ENCODE measurements at regions not wholly inside any gene's neighbourhood (a gene's known extent, or its start where the extent isn't known, plus 50 kb on each side); places are given as distances from the start of the nearest gene placed in this dataset.

DNA sequence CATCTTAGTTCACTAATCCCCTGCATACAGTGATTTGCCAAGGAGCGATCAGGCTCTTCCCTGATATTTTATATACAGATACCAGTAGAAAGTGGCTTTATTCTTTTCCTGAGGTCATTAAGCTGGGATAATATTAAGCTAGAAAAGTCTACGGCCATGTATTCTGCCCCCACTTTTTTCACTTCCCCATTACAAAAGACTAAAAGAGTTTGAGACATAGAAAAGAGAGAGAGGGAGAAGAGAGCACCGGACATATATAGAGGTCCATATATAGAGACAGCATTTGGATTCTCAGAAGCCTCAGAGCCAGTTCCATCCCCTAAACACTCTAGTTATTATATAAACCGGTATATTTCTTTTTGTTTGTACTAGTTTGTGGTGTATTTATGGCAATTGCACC, 166.5 kb upstream of the ANKFN1 start:
- TF ChIP-seq, protein P1, sequence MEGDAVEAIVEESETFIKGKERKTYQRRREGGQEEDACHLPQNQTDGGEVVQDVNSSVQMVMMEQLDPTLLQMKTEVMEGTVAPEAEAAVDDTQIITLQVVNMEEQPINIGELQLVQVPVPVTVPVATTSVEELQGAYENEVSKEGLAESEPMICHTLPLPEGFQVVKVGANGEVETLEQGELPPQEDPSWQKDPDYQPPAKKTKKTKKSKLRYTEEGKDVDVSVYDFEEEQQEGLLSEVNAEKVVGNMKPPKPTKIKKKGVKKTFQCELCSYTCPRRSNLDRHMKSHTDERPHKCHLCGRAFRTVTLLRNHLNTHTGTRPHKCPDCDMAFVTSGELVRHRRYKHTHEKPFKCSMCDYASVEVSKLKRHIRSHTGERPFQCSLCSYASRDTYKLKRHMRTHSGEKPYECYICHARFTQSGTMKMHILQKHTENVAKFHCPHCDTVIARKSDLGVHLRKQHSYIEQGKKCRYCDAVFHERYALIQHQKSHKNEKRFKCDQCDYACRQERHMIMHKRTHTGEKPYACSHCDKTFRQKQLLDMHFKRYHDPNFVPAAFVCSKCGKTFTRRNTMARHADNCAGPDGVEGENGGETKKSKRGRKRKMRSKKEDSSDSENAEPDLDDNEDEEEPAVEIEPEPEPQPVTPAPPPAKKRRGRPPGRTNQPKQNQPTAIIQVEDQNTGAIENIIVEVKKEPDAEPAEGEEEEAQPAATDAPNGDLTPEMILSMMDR (IDR thresholded peaks at IDR 0.05; ENCODE audit: poor library complexity, severe bottlenecking): no peak
- TF ChIP-seq EZH2 (IDR thresholded peaks at IDR 0.05; ENCODE audit: borderline replicate concordance, insufficient read depth, low read length, poor library complexity, severe bottlenecking): no peak
- no peak for TF ChIP-seq POLR2AphosphoS5 (IDR thresholded peaks at IDR 0.05)
- TF ChIP-seq SMC3 (conservative IDR thresholded peaks at IDR 0.05; ENCODE audit: poor library complexity): no peak
- TF ChIP-seq EP300 (conservative IDR thresholded peaks at IDR 0.05; ENCODE audit: poor library complexity, severe bottlenecking): no peak
- TF ChIP-seq, protein P2, sequence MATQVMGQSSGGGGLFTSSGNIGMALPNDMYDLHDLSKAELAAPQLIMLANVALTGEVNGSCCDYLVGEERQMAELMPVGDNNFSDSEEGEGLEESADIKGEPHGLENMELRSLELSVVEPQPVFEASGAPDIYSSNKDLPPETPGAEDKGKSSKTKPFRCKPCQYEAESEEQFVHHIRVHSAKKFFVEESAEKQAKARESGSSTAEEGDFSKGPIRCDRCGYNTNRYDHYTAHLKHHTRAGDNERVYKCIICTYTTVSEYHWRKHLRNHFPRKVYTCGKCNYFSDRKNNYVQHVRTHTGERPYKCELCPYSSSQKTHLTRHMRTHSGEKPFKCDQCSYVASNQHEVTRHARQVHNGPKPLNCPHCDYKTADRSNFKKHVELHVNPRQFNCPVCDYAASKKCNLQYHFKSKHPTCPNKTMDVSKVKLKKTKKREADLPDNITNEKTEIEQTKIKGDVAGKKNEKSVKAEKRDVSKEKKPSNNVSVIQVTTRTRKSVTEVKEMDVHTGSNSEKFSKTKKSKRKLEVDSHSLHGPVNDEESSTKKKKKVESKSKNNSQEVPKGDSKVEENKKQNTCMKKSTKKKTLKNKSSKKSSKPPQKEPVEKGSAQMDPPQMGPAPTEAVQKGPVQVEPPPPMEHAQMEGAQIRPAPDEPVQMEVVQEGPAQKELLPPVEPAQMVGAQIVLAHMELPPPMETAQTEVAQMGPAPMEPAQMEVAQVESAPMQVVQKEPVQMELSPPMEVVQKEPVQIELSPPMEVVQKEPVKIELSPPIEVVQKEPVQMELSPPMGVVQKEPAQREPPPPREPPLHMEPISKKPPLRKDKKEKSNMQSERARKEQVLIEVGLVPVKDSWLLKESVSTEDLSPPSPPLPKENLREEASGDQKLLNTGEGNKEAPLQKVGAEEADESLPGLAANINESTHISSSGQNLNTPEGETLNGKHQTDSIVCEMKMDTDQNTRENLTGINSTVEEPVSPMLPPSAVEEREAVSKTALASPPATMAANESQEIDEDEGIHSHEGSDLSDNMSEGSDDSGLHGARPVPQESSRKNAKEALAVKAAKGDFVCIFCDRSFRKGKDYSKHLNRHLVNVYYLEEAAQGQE (IDR thresholded peaks at IDR 0.05; ENCODE audit: borderline replicate concordance): no peak
